ENCODE measurements at regions not wholly inside any gene's neighbourhood (a gene's known extent, or its start where the extent isn't known, plus 50 kb on each side); places are given as distances from the start of the nearest gene placed in this dataset.

- Histone ChIP-seq H3K4me2 (ENCODE audit: unreplicated experiment) (no peak overlapping the region), H2AFZ (no peak overlapping the region), H3K27ac (no peak overlapping the region), H3K9me2 (ENCODE audit: insufficient read depth) (no peaks in the 10 kb centered on the region), H3K9me3 (ENCODE audit: low read depth) (no peaks in the 10 kb centered on the region), H3F3A (ENCODE audit: insufficient read depth) (no peaks in the 10 kb centered on the region), H3K4me3 (no peak overlapping the region), H4K20me1 (ENCODE audit: insufficient read depth) (no peaks in the 10 kb centered on the region), H3K36me3 (ENCODE audit: low read depth) (no peaks in the 10 kb centered on the region), H3K9ac (no peak overlapping the region), H3K4me1 (ENCODE audit: insufficient read depth) (no peaks in the 10 kb centered on the region), H3K27me3 (replicated peaks; ENCODE audit: insufficient read depth) (no peaks in the 10 kb centered on the region), H3K79me2 (ENCODE audit: insufficient read depth) (no peaks in the 10 kb centered on the region)
- no peak for DNase-seq
- in situ Hi-C loops (cut with MboI): no loop called here
- no peak for TF ChIP-seq EZH2 (IDR thresholded peaks at IDR 0.05; ENCODE audit: insufficient read depth, poor library complexity, severe bottlenecking)
- no peak for TF ChIP-seq EZH2phosphoT487 (IDR thresholded peaks at IDR 0.05; ENCODE audit: insufficient read depth, low read depth)
- 35 to 41% methylated on average over 3 of the region's 3 CpGs for WGBS, 2 experiments (ENCODE audit: low coverage in 1 of 2, low lambda C conversion rate in 2 of 2, missing lambda C conversion rate in 2 of 2)
Measured at GRCh38 chr3:4232798-4233197, 70.4 kb upstream of the SETMAR start.

- TF ChIP-seq EZH2 (IDR thresholded peaks at IDR 0.05; ENCODE audit: insufficient read depth, poor library complexity, severe bottlenecking) (no peak), EZH2phosphoT487 (IDR thresholded peaks at IDR 0.05; ENCODE audit: insufficient read depth, low read depth) (no peak)
- Histone ChIP-seq H3K9me2 (ENCODE audit: insufficient read depth) (no peaks in the 10 kb centered on the region), H3K36me3 (ENCODE audit: low read depth) (no peaks in the 10 kb centered on the region), H3K79me2 (ENCODE audit: insufficient read depth) (no peaks in the 10 kb centered on the region), H3K4me3 (no peak overlapping the region), H3F3A (ENCODE audit: insufficient read depth) (no peaks in the 10 kb centered on the region), H2AFZ (no peak overlapping the region), H3K9ac (no peak overlapping the region), H4K20me1 (ENCODE audit: insufficient read depth) (no peaks in the 10 kb centered on the region), H3K27me3 (replicated peaks; ENCODE audit: insufficient read depth) (no peaks in the 10 kb centered on the region), H3K4me1 (ENCODE audit: insufficient read depth) (no peaks in the 10 kb centered on the region), H3K27ac (no peak overlapping the region), H3K4me2 (ENCODE audit: unreplicated experiment) (no peak overlapping the region), H3K9me3 (ENCODE audit: low read depth) (no peaks in the 10 kb centered on the region)
- in situ Hi-C loops (cut with MboI): no loop called here
- no peak for DNase-seq
- WGBS, 2 experiments (ENCODE audit: low coverage in 1 of 2, low lambda C conversion rate in 2 of 2, missing lambda C conversion rate in 2 of 2): 16 to 18% methylated on average over 2 of the region's 2 CpGs
Measured at GRCh38 chr3:4233488-4233887, 69.7 kb upstream of the SETMAR start.

GRCh38 chr3:4234889-4235288 is 68.3 kb upstream of the SETMAR start:
- H3F3A ChIP-seq (ENCODE audit: insufficient read depth): no peaks in the 10 kb centered on the region
- H3K4me1 ChIP-seq (ENCODE audit: insufficient read depth): no peaks in the 10 kb centered on the region
- no peak overlapping the region for H3K27ac ChIP-seq
- H3K9ac ChIP-seq: no peak overlapping the region
- no peaks in the 10 kb centered on the region for H3K36me3 ChIP-seq (ENCODE audit: low read depth)
- in situ Hi-C loops (cut with MboI): no loop called here
- no peaks in the 10 kb centered on the region for H3K9me2 ChIP-seq (ENCODE audit: insufficient read depth)
- TF ChIP-seq EZH2 (IDR thresholded peaks at IDR 0.05; ENCODE audit: insufficient read depth, poor library complexity, severe bottlenecking): no peak
- no peak for TF ChIP-seq EZH2phosphoT487 (IDR thresholded peaks at IDR 0.05; ENCODE audit: insufficient read depth, low read depth)
- H3K79me2 ChIP-seq (ENCODE audit: insufficient read depth): no peaks in the 10 kb centered on the region
- H3K9me3 ChIP-seq (ENCODE audit: low read depth): no peaks in the 10 kb centered on the region
- H3K27me3 ChIP-seq (replicated peaks; ENCODE audit: insufficient read depth): no peaks in the 10 kb centered on the region
- H3K4me2 ChIP-seq (ENCODE audit: unreplicated experiment): no peak overlapping the region
- no peak overlapping the region for H2AFZ ChIP-seq
- no peak for DNase-seq
- WGBS, 2 experiments (ENCODE audit: low coverage in 1 of 2, low lambda C conversion rate in 2 of 2, missing lambda C conversion rate in 2 of 2): 34 to 50% methylated on average over 2 of the region's 2 CpGs
- no peaks in the 10 kb centered on the region for H4K20me1 ChIP-seq (ENCODE audit: insufficient read depth)
- no peak overlapping the region for H3K4me3 ChIP-seq

- Histone ChIP-seq H3K4me3 (no peak overlapping the region), H3K9me3 (ENCODE audit: low read depth) (no peaks in the 10 kb centered on the region), H3F3A (ENCODE audit: insufficient read depth) (no peaks in the 10 kb centered on the region), H3K9me2 (ENCODE audit: insufficient read depth) (no peaks in the 10 kb centered on the region), H3K4me2 (ENCODE audit: unreplicated experiment) (no peak overlapping the region), H3K27ac (no peak overlapping the region), H3K27me3 (replicated peaks; ENCODE audit: insufficient read depth) (no peaks in the 10 kb centered on the region), H3K36me3 (ENCODE audit: low read depth) (no peaks in the 10 kb centered on the region), H4K20me1 (ENCODE audit: insufficient read depth) (no peaks in the 10 kb centered on the region), H3K4me1 (ENCODE audit: insufficient read depth) (no peaks in the 10 kb centered on the region), H2AFZ (no peak overlapping the region), H3K9ac (no peak overlapping the region), H3K79me2 (ENCODE audit: insufficient read depth) (no peaks in the 10 kb centered on the region)
- in situ Hi-C loops (cut with MboI): no loop called here
- DNase-seq: no peak
- WGBS, 2 experiments (ENCODE audit: low coverage in 1 of 2, low lambda C conversion rate in 2 of 2, missing lambda C conversion rate in 2 of 2): 25 to 32% methylated on average over 3 of the region's 3 CpGs
- TF ChIP-seq EZH2 (IDR thresholded peaks at IDR 0.05; ENCODE audit: insufficient read depth, poor library complexity, severe bottlenecking): no peak
Measured at GRCh38 chr3:4235690-4236089, 67.5 kb upstream of the SETMAR start.

- H3K4me3 ChIP-seq: no peak overlapping the region
- H3K36me3 ChIP-seq (ENCODE audit: low read depth): no peaks in the 10 kb centered on the region
- no peak overlapping the region for H3K27ac ChIP-seq
- WGBS, 2 experiments (ENCODE audit: low coverage in 1 of 2, low lambda C conversion rate in 2 of 2, missing lambda C conversion rate in 2 of 2): 47 to 51% methylated on average over 8 of the region's 8 CpGs
- H3K4me1 ChIP-seq (ENCODE audit: insufficient read depth): no peaks in the 10 kb centered on the region
- H3K9ac ChIP-seq: no peak overlapping the region
- no peak for TF ChIP-seq EZH2 (IDR thresholded peaks at IDR 0.05; ENCODE audit: insufficient read depth, poor library complexity, severe bottlenecking)
- TF ChIP-seq EZH2phosphoT487 (IDR thresholded peaks at IDR 0.05; ENCODE audit: insufficient read depth, low read depth): no peak
- H4K20me1 ChIP-seq (ENCODE audit: insufficient read depth): no peaks in the 10 kb centered on the region
- in situ Hi-C loops (cut with MboI): no loop called here
- no peaks in the 10 kb centered on the region for H3K79me2 ChIP-seq (ENCODE audit: insufficient read depth)
- H3F3A ChIP-seq (ENCODE audit: insufficient read depth): no peaks in the 10 kb centered on the region
- H2AFZ ChIP-seq: no peak overlapping the region
- no peak overlapping the region for H3K4me2 ChIP-seq (ENCODE audit: unreplicated experiment)
- no peaks in the 10 kb centered on the region for H3K9me2 ChIP-seq (ENCODE audit: insufficient read depth)
- no peaks in the 10 kb centered on the region for H3K9me3 ChIP-seq (ENCODE audit: low read depth)
- no peak for DNase-seq
- no peaks in the 10 kb centered on the region for H3K27me3 ChIP-seq (replicated peaks; ENCODE audit: insufficient read depth)
Measured at GRCh38 chr3:4241595-4242170, 61.5 kb upstream of the SETMAR start.

All from GM23248 (cell line).